ENCODE measurements at regions not wholly inside any gene's neighbourhood (a gene's known extent, or its start where the extent isn't known, plus 50 kb on each side); places are given as distances from the start of the nearest gene placed in this dataset.

GRCh38 chr6:149166336-149166735 lies 151.2 kb upstream of the TAB2 start:
- H3K4ac ChIP-seq (replicated peaks; ENCODE audit: insufficient read length, low read depth, low read length), result no peak overlapping the region
- no peak overlapping the region for H3K23ac ChIP-seq (ENCODE audit: insufficient read length)
- no peak overlapping the region for H2BK5ac ChIP-seq (ENCODE audit: low read depth, low read length)
- ChIA-PET CTCF (ENCODE audit: partially characterized antibody) (no interaction called here), POLR2A (ENCODE audit: partially characterized antibody) (interaction anchor here (1.0 kb wide), 1 partner anchor 131 kb away, joined by 3 read pairs; no protein-coding TSS in a partner anchor)
- no peak overlapping the region for H2BK120ac ChIP-seq (replicated peaks; ENCODE audit: low read depth, low read length)
- no peak overlapping the region for H3K9ac ChIP-seq (replicated peaks in 1 of 4; ENCODE audit: extremely low read depth in 1 of 4, low read depth in 3 of 4, low read length in 3 of 4)
- no peak overlapping the region for H2BK15ac ChIP-seq (ENCODE audit: low read length)
- H3K27me3 ChIP-seq (replicated peaks in 1 of 4; ENCODE audit: control insufficient read depth in 3 of 4, extremely low read depth in 1 of 4, insufficient read depth in 3 of 4, low read length in 3 of 4), result no peaks in the 10 kb centered on the region
- no peak overlapping the region for H3K4me2 ChIP-seq (ENCODE audit: insufficient read depth in 1 of 2, low read depth in 2 of 2, low read length in 2 of 2)
- FAIRE-seq (no peak), DNase-seq (ENCODE audit: low read depth in 1 of 2, low spot score in 2 of 2) (no peak)
- no peak overlapping the region for H3K18ac ChIP-seq (ENCODE audit: extremely low read depth, low read length)
- H3K79me1 ChIP-seq (ENCODE audit: low read depth, low read length), result no peaks in the 10 kb centered on the region
- H3K4me3 ChIP-seq (ENCODE audit: extremely low read depth in 1 of 4, insufficient read depth in 2 of 4, low read depth in 3 of 4, low read length in 4 of 4), result no peak overlapping the region
- no peak overlapping the region for H2BK20ac ChIP-seq (ENCODE audit: low read length)
- no peak overlapping the region for H4K5ac ChIP-seq (ENCODE audit: insufficient read length, low read depth, low read length)
- no peaks in the 10 kb centered on the region for H3K23me2 ChIP-seq (ENCODE audit: low read depth, low read length)
- no peaks in the 10 kb centered on the region for H4K20me1 ChIP-seq (replicated peaks in 1 of 2; ENCODE audit: control insufficient read depth in 1 of 2, insufficient read depth in 2 of 2, low read length in 2 of 2)
- WGBS, 2 experiments (ENCODE audit: extremely low coverage in 1 of 2, insufficient coverage in 1 of 2, insufficient read length in 1 of 2, insufficient replicate concordance in 2 of 2, low coverage in 1 of 2, low lambda C conversion rate in 2 of 2, missing lambda C conversion rate in 1 of 2), result 69% methylated on average over 1 of the region's 1 CpG; no CpG with 5 or more reads in 1 of the 2 experiments
- H4K91ac ChIP-seq (replicated peaks; ENCODE audit: insufficient read length, low read length), result no peak overlapping the region
- TF ChIP-seq KDM5A (IDR thresholded peaks at IDR 0.05; ENCODE audit: low read length), result no peak
- H4K8ac ChIP-seq (ENCODE audit: extremely low read depth, insufficient read depth, low read length), result no peak overlapping the region
- H2BK12ac ChIP-seq (ENCODE audit: low read depth, low read length), result no peak overlapping the region
- no peaks in the 10 kb centered on the region for H3K4me1 ChIP-seq (replicated peaks in 1 of 4; ENCODE audit: control insufficient read depth in 3 of 4, insufficient read depth in 4 of 4, low read length in 3 of 4)
- H2AK5ac ChIP-seq (ENCODE audit: low read depth, low read length), result no peak overlapping the region
- H2AFZ ChIP-seq (ENCODE audit: low read length), result no peak overlapping the region
- H3K56ac ChIP-seq (replicated peaks; ENCODE audit: insufficient read length, low read depth, low read length), result no peak overlapping the region
- no peaks in the 10 kb centered on the region for H3K9me3 ChIP-seq (ENCODE audit: insufficient read depth in 2 of 2, low read depth in 1 of 2, low read length in 1 of 2)
- H3K27ac ChIP-seq (ENCODE audit: low read depth, low read length), result no peak overlapping the region
- no peaks in the 10 kb centered on the region for H3K36me3 ChIP-seq (ENCODE audit: control insufficient read depth in 2 of 4, insufficient read depth in 4 of 4, low read length in 3 of 4)
- H3K79me2 ChIP-seq (ENCODE audit: control insufficient read depth in 1 of 2, insufficient read depth in 2 of 2, low read length in 2 of 2), result no peaks in the 10 kb centered on the region
- no peak overlapping the region for H3K14ac ChIP-seq (ENCODE audit: insufficient read length)

Measured in H1 (cell line).